Loucy (cell line): ENCODE measurements at regions not wholly inside any gene's neighbourhood (a gene's known extent, or its start where the extent isn't known, plus 50 kb on each side); places are given as distances from the start of the nearest gene placed in this dataset.

Experiments used
- H2AFZ ChIP-seq: fragments of 200-600 bp; sonication (generic); 2 replicates; pipeline ENCODE4 v1.6.0; 2016; ENCODE audit warnings: antibody characterized with exemption, mild to moderate bottlenecking, low read length, moderate library complexity
- H3F3A ChIP-seq: fragments of 200-600 bp; 2 replicates; pipeline ENCODE4 v1.6.0; 2016; ENCODE audit warnings: antibody characterized with exemption, low read depth, mild to moderate bottlenecking
- H3K27me3 ChIP-seq: fragments of 200-600 bp; sonication (generic); 2 replicates; pipeline ENCODE4 v1.6.1; 2014; ENCODE audit warnings: low read length, mild to moderate bottlenecking; ENCODE audit not compliant: insufficient read depth, poor library complexity, severe bottlenecking
- H3K36me3 ChIP-seq: fragments of 200-600 bp; sonication (generic); 2 replicates; pipeline ENCODE4 v1.6.1; 2016; ENCODE audit warnings: low read length; ENCODE audit not compliant: insufficient read depth
- H3K4me1 ChIP-seq: fragments of 200-600 bp; sonication (generic); 2 replicates; pipeline ENCODE4 v1.5.1; 2014; ENCODE audit warnings: low read length, mild to moderate bottlenecking; ENCODE audit not compliant: insufficient read depth, poor library complexity, severe bottlenecking
- H3K4me2 ChIP-seq: fragments of 200-600 bp; sonication (generic); 2 replicates; pipeline ENCODE4 v1.6.0; 2014; ENCODE audit warnings: antibody characterized with exemption, low read length, low read depth, mild to moderate bottlenecking; ENCODE audit not compliant: poor library complexity, severe bottlenecking
- H3K4me3 ChIP-seq: fragments of 200-600 bp; sonication (generic); 2 replicates; pipeline ENCODE4 v1.5.1; 2014; ENCODE audit warnings: low read length, mild to moderate bottlenecking, mixed read lengths; ENCODE audit not compliant: poor library complexity, severe bottlenecking
- H3K79me2 ChIP-seq: fragments of 200-600 bp; sonication (generic); 2 replicates; pipeline ENCODE4 v1.6.1; 2014; ENCODE audit warnings: low read length; ENCODE audit not compliant: insufficient read depth
- H3K9ac ChIP-seq: fragments of 200-600 bp; sonication (generic); 2 replicates; pipeline ENCODE4 v1.6.0; 2014; ENCODE audit warnings: mild to moderate bottlenecking, low read depth, low read length, moderate library complexity; ENCODE audit not compliant: poor library complexity, severe bottlenecking
- H3K9me2 ChIP-seq: fragments of 200-600 bp; sonication (generic); replicated peaks from 2 replicates; pipeline ENCODE4 v1.6.1; 2016; ENCODE audit warnings: low read depth, low read length, mixed read lengths
- H3K9me3 ChIP-seq: fragments of 200-600 bp; sonication (generic); 2 replicates; pipeline ENCODE4 v1.6.1; 2014; ENCODE audit warnings: mild to moderate bottlenecking, antibody characterized with exemption, low read length, low read depth; ENCODE audit not compliant: insufficient read depth
- H4K20me1 ChIP-seq: fragments of 200-600 bp; sonication (generic); 2 replicates; pipeline ENCODE4 v1.6.0; 2014; ENCODE audit warnings: antibody characterized with exemption, low read length, mild to moderate bottlenecking; ENCODE audit not compliant: insufficient read depth, poor library complexity, severe bottlenecking
- CTCF ChIP-seq: fragments of 200-600 bp; sonication (generic); conservative IDR thresholded peaks from 2 replicates; pipeline ENCODE4 v1.5.1; 2014; ENCODE audit warnings: mild to moderate bottlenecking, antibody characterized with exemption, low read length
- EZH2phosphoT487 ChIP-seq: fragments of 200-600 bp; IDR thresholded peaks from 2 replicates; pipeline ENCODE4 v1.6.1; 2018; ENCODE audit warnings: antibody characterized with exemption, mild to moderate bottlenecking, moderate library complexity, borderline replicate concordance

- no peaks in the 10 kb centered on the region for H3K9me3 ChIP-seq
- TF ChIP-seq CTCF (no peak), EZH2phosphoT487 (no peak)
- no peak overlapping the region for H2AFZ ChIP-seq
- H3K9me2 ChIP-seq: no peaks in the 10 kb centered on the region
- H4K20me1 ChIP-seq: no peaks in the 10 kb centered on the region
- no peaks in the 10 kb centered on the region for H3K36me3 ChIP-seq
- no peaks in the 10 kb centered on the region for H3K79me2 ChIP-seq
- no peak overlapping the region for H3K4me2 ChIP-seq
- no peak overlapping the region for H3K9ac ChIP-seq
- H3F3A ChIP-seq: no peaks in the 10 kb centered on the region
- H3K27me3 ChIP-seq: no peaks in the 10 kb centered on the region
- H3K4me3 ChIP-seq: no peak overlapping the region
- H3K4me1 ChIP-seq: no peaks in the 10 kb centered on the region
Measured at GRCh38 chr7:22874904-22875303, 52.3 kb upstream of the TOMM7 start.
